Mucosa of stomach (tissue), 1 donor: ENCODE measurements at regions not wholly inside any gene's neighbourhood (a gene's known extent, or its start where the extent isn't known, plus 50 kb on each side); places are given as distances from the start of the nearest gene placed in this dataset.
"Not testable (repeated sequence)": the region's sequence is repeated elsewhere in the genome, so short reads cannot be mapped to it uniquely, and the experiment has no call there.

Experiments used
- H3K27me3 ChIP-seq: one replicate; pipeline ENCODE4 v1.7.0; 2013; ENCODE audit warnings: mild to moderate bottlenecking, low read length; ENCODE audit not compliant: control insufficient read depth, insufficient read depth
- H3K36me3 ChIP-seq: one replicate; pipeline ENCODE4 v1.7.0; 2013; ENCODE audit warnings: low read length; ENCODE audit not compliant: control insufficient read depth, insufficient read depth
- H3K4me1 ChIP-seq: one replicate; pipeline ENCODE4 v1.7.0; 2013; ENCODE audit warnings: mild to moderate bottlenecking, low read length; ENCODE audit not compliant: control insufficient read depth, insufficient read depth
- H3K4me3 ChIP-seq: one replicate; pipeline ENCODE4 v1.7.0; 2013; ENCODE audit warnings: low read length
- H3K9ac ChIP-seq: one replicate; pipeline ENCODE4 v1.7.0; 2013; ENCODE audit warnings: mild to moderate bottlenecking, low read length, moderate library complexity
- H3K9me3 ChIP-seq: one replicate; pipeline ENCODE4 v1.7.0; 2013; ENCODE audit warnings: mild to moderate bottlenecking, low read length, moderate library complexity; ENCODE audit not compliant: control insufficient read depth
- donor health status: Pancreatic carcinoma.

DNA sequence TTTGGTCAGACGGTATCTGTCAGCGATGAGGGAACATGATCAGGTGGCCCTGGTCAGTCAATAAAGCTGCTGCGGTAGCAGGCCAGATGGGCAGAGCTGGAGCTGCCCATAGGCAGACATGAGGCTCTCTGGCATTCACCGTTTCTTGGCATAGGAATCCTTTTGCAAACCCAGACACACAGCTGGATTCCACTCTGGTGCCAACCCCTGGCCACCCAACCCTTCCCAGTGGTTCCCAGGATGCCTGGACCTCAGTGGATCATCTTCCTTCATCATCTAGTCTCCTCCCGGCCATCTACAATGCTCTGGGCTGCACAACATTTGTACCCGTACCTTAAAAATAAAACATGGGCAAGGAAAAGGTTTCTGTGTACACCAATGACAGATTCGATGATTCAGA lies 68.3 kb upstream of the ACTRT2 start:
- H3K36me3 ChIP-seq: no peaks in the 10 kb centered on the region
- H3K4me1 ChIP-seq: no peaks in the 10 kb centered on the region
- no peaks in the 10 kb centered on the region for H3K27me3 ChIP-seq
- H3K9ac ChIP-seq: no peak overlapping the region
- H3K4me3 ChIP-seq: no peak overlapping the region
- no peaks in the 10 kb centered on the region for H3K9me3 ChIP-seq

DNA sequence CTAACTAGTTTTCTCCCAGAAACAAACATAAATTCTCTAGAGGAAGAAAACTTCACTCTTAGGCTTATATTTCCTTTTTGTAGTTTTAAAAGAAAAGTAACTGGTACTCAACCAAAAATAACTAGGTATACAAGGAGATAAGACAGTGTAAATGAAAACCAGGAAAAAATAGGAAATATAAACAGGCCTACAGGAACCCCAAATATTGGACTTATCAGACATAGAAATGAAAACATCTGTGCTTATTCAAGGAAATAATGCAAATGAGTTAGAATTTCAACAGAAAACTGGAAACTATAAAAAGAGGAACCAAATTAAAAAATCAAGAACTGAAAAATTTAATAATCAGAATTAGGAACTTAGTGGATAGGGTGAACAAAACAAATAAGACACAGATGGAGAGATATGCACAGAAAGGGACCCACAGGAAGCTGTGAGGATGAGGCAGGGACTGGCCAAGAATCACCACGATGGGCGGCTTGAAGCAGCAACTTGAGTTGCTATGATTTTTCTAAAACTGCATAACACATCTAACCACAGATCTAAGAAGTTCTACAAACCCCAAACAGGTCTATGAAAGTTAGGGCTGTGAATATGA lies 67.5 kb upstream of the ACTRT2 start:
- no peaks in the 10 kb centered on the region for H3K27me3 ChIP-seq
- H3K36me3 ChIP-seq: no peaks in the 10 kb centered on the region
- no peak overlapping the region for H3K4me3 ChIP-seq
- no peaks in the 10 kb centered on the region for H3K4me1 ChIP-seq
- H3K9me3 ChIP-seq: no peaks in the 10 kb centered on the region
- H3K9ac ChIP-seq: no peak overlapping the region

DNA sequence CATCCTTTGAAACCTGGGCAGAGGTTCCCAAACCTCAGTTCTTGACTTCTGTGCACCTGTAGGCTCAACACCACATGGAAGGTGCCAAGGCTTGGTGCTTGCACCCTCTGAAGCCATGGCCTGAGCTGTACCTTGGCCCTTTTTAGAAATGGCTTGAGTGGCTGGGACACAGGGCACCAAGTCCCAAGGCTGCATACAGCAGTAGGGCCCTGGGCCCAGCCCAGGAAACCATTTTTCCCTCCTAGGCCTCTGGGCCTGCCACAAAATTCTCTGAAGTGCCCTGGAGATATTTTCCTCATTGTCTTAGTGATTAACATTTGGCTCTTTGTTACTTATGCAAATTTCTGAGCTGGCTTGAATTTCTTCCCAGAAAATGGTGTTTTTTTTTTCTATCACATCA lies 65.6 kb upstream of the ACTRT2 start:
- H3K27me3 ChIP-seq: no peaks in the 10 kb centered on the region
- no peak overlapping the region for H3K4me3 ChIP-seq
- no peak overlapping the region for H3K9ac ChIP-seq
- no peaks in the 10 kb centered on the region for H3K4me1 ChIP-seq
- no peaks in the 10 kb centered on the region for H3K9me3 ChIP-seq
- H3K36me3 ChIP-seq: no peaks in the 10 kb centered on the region

DNA sequence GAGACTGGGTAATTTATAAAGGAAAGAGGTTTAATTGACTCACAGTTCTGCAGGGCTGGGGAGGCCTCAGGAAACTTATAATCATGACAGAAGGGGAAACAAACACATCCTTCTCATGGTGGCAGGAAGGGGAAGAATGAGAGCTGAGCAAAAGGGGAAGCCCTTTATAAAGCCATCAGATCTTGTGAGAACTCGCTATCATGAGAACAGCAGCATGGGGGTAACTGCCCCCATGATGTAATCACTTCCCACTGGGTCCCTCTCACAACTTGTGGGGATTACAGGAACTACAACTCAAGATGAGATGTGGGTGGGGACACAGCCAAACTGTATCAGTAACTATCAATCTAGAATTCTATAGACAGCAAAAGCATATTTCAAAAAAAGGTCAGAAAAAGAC lies 64.7 kb upstream of the ACTRT2 start:
- H3K4me1 ChIP-seq: no peaks in the 10 kb centered on the region
- H3K27me3 ChIP-seq: no peaks in the 10 kb centered on the region
- no peak overlapping the region for H3K9ac ChIP-seq
- no peak overlapping the region for H3K4me3 ChIP-seq
- H3K36me3 ChIP-seq: no peaks in the 10 kb centered on the region
- no peaks in the 10 kb centered on the region for H3K9me3 ChIP-seq

DNA sequence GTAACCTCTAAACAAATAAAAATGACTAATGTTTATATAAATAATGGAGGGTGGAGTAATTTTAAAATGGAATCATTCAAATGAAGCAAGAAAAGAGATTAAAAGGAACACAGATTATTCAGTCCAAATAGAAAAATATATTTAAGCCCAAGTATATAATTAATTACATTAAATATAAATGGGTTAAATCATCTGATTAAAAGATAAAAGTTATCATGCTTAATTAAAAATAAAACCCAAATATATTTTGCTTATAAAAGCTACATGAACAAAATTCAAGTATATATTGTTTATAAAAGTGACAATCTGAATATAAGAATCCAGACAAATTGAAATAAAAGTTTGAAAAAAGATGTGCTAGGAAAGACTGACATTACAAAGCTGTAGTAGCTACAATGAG lies 63.9 kb upstream of the ACTRT2 start:
- H3K4me3 ChIP-seq: no peak overlapping the region
- H3K27me3 ChIP-seq: no peaks in the 10 kb centered on the region
- H3K9ac ChIP-seq: no peak overlapping the region
- H3K9me3 ChIP-seq: no peaks in the 10 kb centered on the region
- H3K36me3 ChIP-seq: no peaks in the 10 kb centered on the region
- H3K4me1 ChIP-seq: no peaks in the 10 kb centered on the region

DNA sequence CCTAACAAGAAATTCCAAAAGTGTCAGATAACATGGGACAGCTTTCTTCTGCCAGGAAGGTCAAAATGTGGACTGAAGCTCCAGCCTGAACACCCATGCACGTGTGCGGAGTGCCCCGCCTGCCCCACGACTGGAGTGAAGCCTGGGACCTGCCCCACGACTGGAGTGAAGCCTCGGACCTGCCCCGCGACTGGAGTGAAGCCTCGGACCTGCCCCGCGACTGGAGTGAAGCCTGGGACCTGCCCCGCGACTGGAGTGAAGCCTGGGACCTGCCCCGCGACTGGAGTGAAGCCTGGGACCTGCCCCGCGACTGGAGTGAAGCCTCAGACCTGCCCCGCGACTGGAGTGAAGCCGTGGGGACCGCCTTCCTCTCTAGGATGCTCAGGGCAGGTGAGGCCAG lies 61.4 kb upstream of the ACTRT2 start:
- H3K36me3 ChIP-seq, H3K4me1 ChIP-seq, H3K9me3 ChIP-seq, H3K4me3 ChIP-seq, H3K27me3 ChIP-seq, H3K9ac ChIP-seq: not testable (repeated sequence)

DNA sequence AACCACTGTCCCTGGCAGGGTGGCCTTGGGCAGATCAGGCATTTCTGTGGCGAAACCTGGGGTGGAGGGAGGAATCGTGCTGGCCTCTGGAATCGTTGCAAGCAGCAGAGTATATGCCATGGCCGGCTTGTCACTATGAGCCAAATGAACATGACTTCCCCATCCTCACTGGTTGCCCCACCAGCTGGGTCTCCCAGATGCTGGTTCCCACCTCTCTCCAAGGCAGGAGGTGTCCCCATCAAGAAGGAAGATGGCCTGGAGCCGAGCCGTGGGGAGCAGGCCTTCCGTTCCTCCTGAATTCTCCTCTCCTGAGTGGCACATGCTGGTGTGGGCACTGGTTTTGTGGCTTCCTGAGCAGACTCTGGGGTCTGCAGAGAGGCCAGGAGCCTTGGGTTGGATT lies 60.2 kb upstream of the ACTRT2 start:
- Histone ChIP-seq H3K36me3 (no peaks in the 10 kb centered on the region), H3K9me3 (no peaks in the 10 kb centered on the region), H3K4me3 (no peak overlapping the region), H3K9ac (no peak overlapping the region), H3K4me1 (no peaks in the 10 kb centered on the region), H3K27me3 (no peaks in the 10 kb centered on the region)

DNA sequence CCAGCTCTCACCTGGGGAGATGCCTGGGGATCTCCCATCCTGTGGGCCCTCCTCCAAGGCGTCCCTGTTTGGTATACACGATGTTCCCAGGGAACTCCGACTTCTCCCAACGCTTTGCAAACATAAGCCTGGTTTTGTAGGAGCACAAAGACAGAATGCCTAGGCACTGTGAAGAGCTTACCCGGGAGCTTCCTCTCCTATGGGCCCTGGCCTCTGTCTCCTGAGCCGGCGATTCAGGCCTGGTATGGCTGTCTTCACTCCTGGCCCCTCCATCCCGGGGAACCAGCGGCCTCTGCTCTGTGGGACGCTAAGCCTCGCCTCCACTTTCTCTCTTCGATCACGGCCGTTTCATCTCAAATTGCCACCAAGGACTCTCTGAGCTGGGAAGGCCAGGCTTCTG lies 59.6 kb upstream of the ACTRT2 start:
- H3K9ac ChIP-seq: no peak overlapping the region
- H3K4me3 ChIP-seq: no peak overlapping the region
- no peaks in the 10 kb centered on the region for H3K27me3 ChIP-seq
- H3K4me1 ChIP-seq: no peaks in the 10 kb centered on the region
- no peaks in the 10 kb centered on the region for H3K36me3 ChIP-seq
- H3K9me3 ChIP-seq: no peaks in the 10 kb centered on the region

DNA sequence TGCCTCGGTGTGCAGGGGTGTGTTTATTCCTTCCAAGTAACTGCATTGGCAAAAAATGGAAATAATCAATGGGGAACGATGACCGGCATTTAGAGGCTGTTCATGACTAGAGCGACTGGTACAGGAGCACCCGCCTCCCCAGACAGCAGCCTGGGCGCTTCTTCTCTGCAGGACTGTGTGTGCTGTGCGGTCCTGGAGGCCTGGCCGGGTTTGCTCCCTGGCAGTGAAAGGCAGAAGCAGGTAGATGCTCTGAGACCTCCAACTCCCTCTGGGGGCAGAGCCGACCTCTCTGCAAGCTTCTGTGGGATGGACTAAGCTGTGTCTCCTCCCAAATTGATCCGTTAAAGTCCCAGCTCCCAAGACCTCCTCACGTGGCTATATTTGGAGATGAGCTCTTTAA lies 59.2 kb upstream of the ACTRT2 start:
- no peaks in the 10 kb centered on the region for H3K9me3 ChIP-seq
- no peak overlapping the region for H3K9ac ChIP-seq
- no peaks in the 10 kb centered on the region for H3K27me3 ChIP-seq
- peaks cover 3% of the 10 kb centered on the region for H3K4me1 ChIP-seq
- H3K36me3 ChIP-seq: no peaks in the 10 kb centered on the region
- no peak overlapping the region for H3K4me3 ChIP-seq

DNA sequence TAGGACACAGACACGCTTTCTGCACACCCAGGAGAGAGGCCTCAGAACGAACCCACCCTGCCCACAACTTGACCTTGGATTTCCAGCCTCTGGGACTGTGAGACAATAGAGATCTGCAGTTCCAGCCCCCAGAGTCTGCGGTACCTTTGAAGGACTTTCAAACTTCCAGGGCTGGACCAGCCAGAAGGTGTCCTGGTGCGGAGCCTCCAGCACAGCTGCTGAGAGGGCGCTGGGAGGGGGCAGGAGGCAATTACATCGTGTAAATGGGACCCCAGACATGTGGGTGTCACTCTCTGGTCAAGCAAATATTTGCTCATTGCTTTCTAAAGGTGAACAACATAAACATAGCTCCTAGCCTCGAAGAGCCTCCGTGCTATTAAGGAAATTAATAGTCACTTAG lies 58.7 kb upstream of the ACTRT2 start:
- Histone ChIP-seq H3K4me3 (no peak overlapping the region), H3K4me1 (peaks cover 8% of the 10 kb centered on the region), H3K9ac (no peak overlapping the region), H3K36me3 (no peaks in the 10 kb centered on the region), H3K27me3 (peaks cover 2% of the 10 kb centered on the region), H3K9me3 (no peaks in the 10 kb centered on the region)

DNA sequence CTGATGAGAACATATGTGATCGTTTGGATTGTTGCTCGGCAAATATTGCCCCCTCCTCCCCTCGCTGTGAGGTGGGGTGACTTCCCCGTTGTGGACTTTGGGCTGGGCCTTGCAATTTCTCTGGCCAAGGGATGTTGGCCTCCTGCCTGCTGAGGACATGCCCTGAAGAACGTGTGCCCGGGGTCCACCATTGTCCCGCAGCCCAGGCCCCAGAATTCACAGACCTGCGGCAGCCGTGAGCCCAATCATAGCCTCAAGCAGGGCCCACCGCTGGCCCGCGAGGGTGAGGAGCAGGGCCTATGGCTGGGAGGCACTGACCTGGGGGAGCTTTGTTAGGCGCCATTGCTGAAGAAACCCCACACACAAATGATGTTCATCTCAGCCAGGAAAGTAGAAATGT lies 58.3 kb upstream of the ACTRT2 start:
- H3K36me3 ChIP-seq: no peaks in the 10 kb centered on the region
- H3K4me1 ChIP-seq: peaks cover 12% of the 10 kb centered on the region
- no peaks in the 10 kb centered on the region for H3K9me3 ChIP-seq
- no peak overlapping the region for H3K9ac ChIP-seq
- peaks cover 5% of the 10 kb centered on the region for H3K27me3 ChIP-seq
- H3K4me3 ChIP-seq: no peak overlapping the region

DNA sequence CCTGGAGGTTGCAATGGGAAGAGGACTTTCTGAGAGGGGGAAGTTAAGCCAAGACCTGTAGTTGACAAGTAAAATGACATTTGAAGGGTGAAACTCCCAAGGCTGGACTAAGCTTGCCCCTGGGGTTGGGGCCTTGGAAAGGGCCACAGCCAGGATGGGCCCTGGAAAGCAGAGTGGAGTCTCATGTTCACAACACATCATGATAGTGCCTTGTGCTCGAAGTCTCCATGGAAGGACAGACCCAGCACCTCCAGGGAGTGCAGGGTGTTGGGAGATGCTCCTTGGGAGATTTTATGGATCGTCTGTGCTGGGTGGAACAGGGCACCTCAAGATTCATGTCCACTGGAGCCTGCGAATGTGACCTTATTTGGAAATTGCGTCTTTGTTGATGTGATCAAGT lies 55.6 kb upstream of the ACTRT2 start:
- H3K4me3 ChIP-seq: no peak overlapping the region
- peaks cover 8% of the 10 kb centered on the region for H3K27me3 ChIP-seq
- H3K9ac ChIP-seq: no peak overlapping the region
- no peaks in the 10 kb centered on the region for H3K9me3 ChIP-seq
- H3K4me1 ChIP-seq: peaks cover 30% of the 10 kb centered on the region
- H3K36me3 ChIP-seq: no peaks in the 10 kb centered on the region
